Esophagus squamous epithelium (tissue), 5 donors: ENCODE measurements at regions not wholly inside any gene's neighbourhood (a gene's known extent, or its start where the extent isn't known, plus 50 kb on each side); places are given as distances from the start of the nearest gene placed in this dataset.

Experiments
- DNase-seq: peaks from one replicate; lab custom pipeline; 2025; lab: John Stamatoyannopoulos, UW
- H3K27ac ChIP-seq, 4 donors: fragments of 200-600 bp; sonication (generic); one replicate each; pipeline ENCODE4 v1.5.1; 2016 to 2019; ENCODE audit warnings: mild to moderate bottlenecking in 1 of 4
- H3K27me3 ChIP-seq, 4 donors: fragments of 200-600 bp; sonication (generic); 1 replicate in 3 of 4; 2 replicates in 1 of 4; pipeline versions ENCODE4 v1.5.1 to v1.6.0; 2017 to 2021; ENCODE audit warnings: antibody characterized with exemption in 1 of 4
- H3K36me3 ChIP-seq, 3 donors: fragments of 200-600 bp; sonication (generic); one replicate each; pipeline ENCODE4 v1.5.1; 2016 to 2019
- H3K4me1 ChIP-seq, 3 donors: fragments of 200-600 bp; sonication (generic); one replicate each; pipeline ENCODE4 v1.5.1; 2017 to 2019
- H3K4me3 ChIP-seq, 4 donors: fragments of 200-600 bp; sonication (generic); 1 replicate in 3 of 4; 2 replicates in 1 of 4; pipeline ENCODE4 v1.5.1; 2016 to 2019; ENCODE audit warnings: mild to moderate bottlenecking in 2 of 4, moderate library complexity in 1 of 4
- H3K9me3 ChIP-seq, 3 donors: fragments of 200-600 bp; sonication (generic); one replicate each; pipeline ENCODE4 v1.5.1; 2016 to 2019
- CTCF ChIP-seq, 6 experiments: fragments of 450-650 bp in 4 of 6; fragments of 200-600 bp in 2 of 6; sonication (generic) in 2 of 6; IDR thresholded peaks; one replicate each; pipeline ENCODE4 v1.5.1; 2016 to 2019; ENCODE audit warnings: antibody characterized with exemption in 6 of 6, mild to moderate bottlenecking in 4 of 6, moderate library complexity in 4 of 6
- POLR2A ChIP-seq, 4 donors: fragments of 450-650 bp; IDR thresholded peaks; one replicate each; pipeline ENCODE4 v1.6.1; 2017; ENCODE audit warnings: antibody characterized with exemption in 4 of 4, mild to moderate bottlenecking in 4 of 4, moderate library complexity in 3 of 4
- WGBS, 2 donors: methylation state at CpG; one replicate each; pipeline ENCODE4 v1.1.5; 2018; 5-methylcytosine and 5-hydroxymethylcytosine counted together
- intact Hi-C: fragments of 100-400 bp; cut with DNase I; formaldehyde crosslinking; loops from one replicate; pipeline ENCODE4 v1.15.0; 2022
- donor health status: DM: yes; HTN: yes; CAD: no.

DNA sequence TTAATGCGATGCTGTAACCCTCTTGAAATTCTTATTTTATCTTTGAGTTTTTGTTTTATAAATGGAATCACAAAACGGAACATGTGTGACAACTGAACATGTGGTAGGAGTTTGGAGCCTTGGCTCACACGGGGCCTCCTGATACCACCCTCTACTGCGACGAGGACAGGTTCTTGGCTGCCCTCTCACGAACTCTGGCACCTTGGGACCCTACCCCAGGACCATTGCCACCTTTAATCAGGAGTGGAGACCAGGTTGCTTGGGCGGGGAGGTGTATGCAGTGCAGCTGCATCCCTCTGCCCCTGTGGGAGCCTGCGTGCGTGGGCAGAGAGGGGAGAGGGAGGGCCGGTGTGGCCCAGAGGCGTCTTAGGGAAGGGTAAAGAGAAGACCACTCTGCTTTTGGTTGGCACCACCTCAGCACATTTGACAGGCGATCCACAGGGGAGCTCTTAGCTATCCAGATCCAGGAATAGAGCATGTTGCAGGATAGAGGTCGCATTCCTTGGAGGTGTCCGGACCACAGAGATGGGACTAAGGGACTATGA is 753.9 kb upstream of the PTPRD start:
- TF ChIP-seq CTCF (IDR thresholded peaks at IDR 0.05) (no peak), POLR2A (IDR thresholded peaks at IDR 0.05) (no peak)
- DNase-seq, result no peak
- intact Hi-C loops, result no loop called here

GRCh38 chr9:11374926-11375325 is 762.1 kb upstream of the PTPRD start:
- Histone ChIP-seq H3K27me3 (no peaks in the 10 kb centered on the region), H3K4me1 (no peaks in the 10 kb centered on the region), H3K36me3 (no peaks in the 10 kb centered on the region), H3K4me3 (no peak overlapping the region), H3K27ac (no peak overlapping the region), H3K9me3 (no peaks in the 10 kb centered on the region)
- TF ChIP-seq CTCF (IDR thresholded peaks at IDR 0.05), result no peak
- no peak for TF ChIP-seq POLR2A (IDR thresholded peaks at IDR 0.05)
- WGBS, 2 donors, result 61 to 64% methylated on average over 7 of the region's 7 CpGs
- intact Hi-C loops, result no loop called here
- no peak for DNase-seq

More for the DNA sequence above, 753.9 kb upstream of the PTPRD start:
- H3K4me3 ChIP-seq, result no peak overlapping the region
- H3K36me3 ChIP-seq, result no peaks in the 10 kb centered on the region
- H3K9me3 ChIP-seq, result no peaks in the 10 kb centered on the region
- H3K27me3 ChIP-seq, result no peaks in the 10 kb centered on the region
- H3K27ac ChIP-seq, result no peak overlapping the region
- H3K4me1 ChIP-seq, result no peaks in the 10 kb centered on the region
- WGBS, 2 donors, result 62 to 83% methylated on average over 8 to 12 of the region's 14 CpGs

DNA sequence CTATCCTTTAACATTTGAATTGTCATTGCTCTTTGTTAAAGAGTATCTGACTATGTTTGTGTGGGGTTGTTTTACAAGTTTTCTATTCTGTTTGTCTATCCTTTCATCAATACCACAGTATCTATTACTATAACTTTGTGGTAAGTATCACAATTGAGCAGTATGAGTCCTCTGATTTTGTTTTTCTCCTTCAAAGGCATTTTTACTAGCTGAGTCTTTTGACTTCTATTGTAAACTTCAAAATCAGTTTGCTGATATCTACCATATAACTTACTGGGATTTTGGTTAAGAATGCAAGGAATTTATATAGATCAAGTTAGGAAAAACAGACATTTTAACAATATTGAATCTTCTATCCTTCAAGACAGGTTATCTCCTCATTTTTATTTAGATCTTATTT is 789.8 kb upstream of the PTPRD start:
- H3K4me3 ChIP-seq, result no peak overlapping the region
- DNase-seq, result no peak
- H3K4me1 ChIP-seq, result no peaks in the 10 kb centered on the region
- no peaks in the 10 kb centered on the region for H3K36me3 ChIP-seq
- H3K9me3 ChIP-seq, result peaks cover 0 to 34% (median 0%) of the 10 kb centered on the region in 3 donors
- no peaks in the 10 kb centered on the region for H3K27me3 ChIP-seq
- intact Hi-C loops, result no loop called here
- no peak overlapping the region for H3K27ac ChIP-seq
- TF ChIP-seq POLR2A (IDR thresholded peaks at IDR 0.05) (no peak), CTCF (IDR thresholded peaks at IDR 0.05) (no peak)

GRCh38 chr9:11414241-11414640 is 801.4 kb upstream of the PTPRD start:
- no peak for DNase-seq

DNA sequence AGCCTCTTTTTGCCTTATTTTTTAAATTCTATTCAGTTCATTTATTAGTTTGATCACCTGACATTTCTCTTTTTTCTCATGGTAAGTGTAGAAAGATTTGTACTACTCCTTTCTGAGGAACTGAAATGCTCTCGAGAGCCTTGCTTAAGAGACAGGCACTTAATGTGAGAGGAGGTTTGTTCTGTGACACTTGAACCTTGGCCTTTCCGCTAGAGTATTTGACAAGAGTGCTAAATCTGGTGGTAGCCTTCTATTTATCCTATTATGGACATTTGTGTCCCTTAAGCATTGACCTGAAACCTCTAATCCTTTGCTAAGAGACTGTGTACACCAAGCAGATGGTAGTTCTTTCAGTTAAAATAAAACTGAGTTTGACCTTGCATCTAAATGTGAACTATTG is 805.0 kb upstream of the PTPRD start:
- Histone ChIP-seq H3K9me3 (peaks cover 0 to 11% (median 3%) of the 10 kb centered on the region in 3 donors), H3K27me3 (no peaks in the 10 kb centered on the region), H3K36me3 (no peaks in the 10 kb centered on the region), H3K4me1 (no peaks in the 10 kb centered on the region), H3K4me3 (no peak overlapping the region), H3K27ac (no peak overlapping the region)
- 27 to 52% methylated on average over 2 of the region's 2 CpGs for WGBS, 2 donors
- intact Hi-C loops, result no loop called here
- DNase-seq, result no peak
- TF ChIP-seq CTCF (IDR thresholded peaks at IDR 0.05), result no peak
- TF ChIP-seq POLR2A (IDR thresholded peaks at IDR 0.05), result no peak

More at GRCh38 chr9:11414241-11414640, 801.4 kb upstream of the PTPRD start:
- 73% methylated on average over 3 of the region's 4 CpGs; no CpG with 5 or more reads in 1 of the 2 donors for WGBS, 2 donors
- Histone ChIP-seq H3K4me3 (no peak overlapping the region), H3K27me3 (no peaks in the 10 kb centered on the region), H3K27ac (no peak overlapping the region), H3K4me1 (no peaks in the 10 kb centered on the region), H3K9me3 (peaks cover 0 to 11% (median 3%) of the 10 kb centered on the region in 3 donors), H3K36me3 (no peaks in the 10 kb centered on the region)
- TF ChIP-seq POLR2A (IDR thresholded peaks at IDR 0.05) (no peak), CTCF (IDR thresholded peaks at IDR 0.05) (no peak)
- intact Hi-C loops, result no loop called here
